ENCODE measurements at regions not wholly inside any gene's neighbourhood (a gene's known extent, or its start where the extent isn't known, plus 50 kb on each side); places are given as distances from the start of the nearest gene placed in this dataset.
A peak's percentile ranks its signal among the peaks of the same experiment; 100 is the strongest.

GRCh38 chr7:19405541-19405940, 260.3 kb upstream of the FERD3L start:
- TF ChIP-seq, protein P1, sequence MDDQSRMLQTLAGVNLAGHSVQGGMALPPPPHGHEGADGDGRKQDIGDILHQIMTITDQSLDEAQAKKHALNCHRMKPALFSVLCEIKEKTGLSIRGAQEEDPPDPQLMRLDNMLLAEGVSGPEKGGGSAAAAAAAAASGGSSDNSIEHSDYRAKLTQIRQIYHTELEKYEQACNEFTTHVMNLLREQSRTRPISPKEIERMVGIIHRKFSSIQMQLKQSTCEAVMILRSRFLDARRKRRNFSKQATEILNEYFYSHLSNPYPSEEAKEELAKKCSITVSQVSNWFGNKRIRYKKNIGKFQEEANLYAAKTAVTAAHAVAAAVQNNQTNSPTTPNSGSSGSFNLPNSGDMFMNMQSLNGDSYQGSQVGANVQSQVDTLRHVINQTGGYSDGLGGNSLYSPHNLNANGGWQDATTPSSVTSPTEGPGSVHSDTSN (IDR thresholded peaks at IDR 0.05): no peak
- no peak for TF ChIP-seq CTCF (IDR thresholded peaks at IDR 0.05)
- TF ChIP-seq TCF12 (IDR thresholded peaks at IDR 0.05): no peak
- peak; percentile 22; the same call in 1 of the 2 replicates for TF ChIP-seq JUND (IDR thresholded peaks at IDR 0.05)
- no peak for TF ChIP-seq MEF2A (IDR thresholded peaks at IDR 0.05; ENCODE audit: borderline replicate concordance, low read depth)
- TF ChIP-seq, protein P2, sequence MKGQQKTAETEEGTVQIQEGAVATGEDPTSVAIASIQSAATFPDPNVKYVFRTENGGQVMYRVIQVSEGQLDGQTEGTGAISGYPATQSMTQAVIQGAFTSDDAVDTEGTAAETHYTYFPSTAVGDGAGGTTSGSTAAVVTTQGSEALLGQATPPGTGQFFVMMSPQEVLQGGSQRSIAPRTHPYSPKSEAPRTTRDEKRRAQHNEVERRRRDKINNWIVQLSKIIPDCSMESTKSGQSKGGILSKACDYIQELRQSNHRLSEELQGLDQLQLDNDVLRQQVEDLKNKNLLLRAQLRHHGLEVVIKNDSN (IDR thresholded peaks at IDR 0.05; ENCODE audit: borderline replicate concordance, low read depth): no peak
- TF ChIP-seq TEAD4 (IDR thresholded peaks at IDR 0.05; ENCODE audit: borderline replicate concordance, insufficient read depth): no peak
